Spleen (tissue), 11 donors: ENCODE measurements at regions not wholly inside any gene's neighbourhood (a gene's known extent, or its start where the extent isn't known, plus 50 kb on each side); places are given as distances from the start of the nearest gene placed in this dataset.
"Not testable (repeated sequence)": the region's sequence is repeated elsewhere in the genome, so short reads cannot be mapped to it uniquely, and the experiment has no call there.

Source experiments
- DNase-seq: peaks from one replicate; pipeline ENCODE4 v3.0.0-alpha.2; 2020
- H3K27ac ChIP-seq, 8 donors: fragments of 200-600 bp; sonication (generic) in 7 of 8; 1 replicate in 4 of 8; 2 replicates in 4 of 8; pipeline versions ENCODE4 v1.5.0 to v1.8.0; 2016 to 2021; ENCODE audit warnings: inconsistent platforms in 4 of 8, mild to moderate bottlenecking in 4 of 8, moderate library complexity in 1 of 8
- H3K27me3 ChIP-seq, 7 donors: fragments of 200-600 bp; sonication (generic) in 6 of 7; replicated peaks in 1 of 7; 1 replicate in 4 of 7; 2 replicates in 3 of 7; pipeline versions ENCODE4 v1.5.0 to v1.8.0; 2016 to 2021; ENCODE audit warnings: inconsistent platforms in 3 of 7, mild to moderate bottlenecking in 1 of 7
- H3K36me3 ChIP-seq, 6 donors: fragments of 200-600 bp; sonication (generic) in 5 of 6; 1 replicate in 4 of 6; 2 replicates in 2 of 6; pipeline versions ENCODE4 v1.5.0 to v1.8.0; 2016 to 2021; ENCODE audit warnings: inconsistent platforms in 2 of 6
- H3K4me1 ChIP-seq, 6 donors: fragments of 200-600 bp; sonication (generic) in 5 of 6; 1 replicate in 3 of 6; 2 replicates in 3 of 6; pipeline versions ENCODE4 v1.5.0 to v1.8.0; 2016 to 2021; ENCODE audit warnings: inconsistent platforms in 3 of 6
- H3K4me3 ChIP-seq, 8 donors: fragments of 200-600 bp; sonication (generic) in 7 of 8; 1 replicate in 4 of 8; 2 replicates in 4 of 8; pipeline versions ENCODE4 v1.5.0 to v1.8.0; 2016 to 2021; ENCODE audit warnings: inconsistent platforms in 4 of 8, mild to moderate bottlenecking in 4 of 8, moderate library complexity in 2 of 8
- H3K9me3 ChIP-seq, 8 donors: fragments of 200-600 bp; sonication (generic) in 7 of 8; 1 replicate in 4 of 8; 2 replicates in 4 of 8; pipeline versions ENCODE4 v1.5.0 to v1.8.0; 2016 to 2021; ENCODE audit warnings: inconsistent platforms in 4 of 8
- POLR2A ChIP-seq, 3 donors: fragments of 450-650 bp; IDR thresholded peaks; one replicate each; pipeline ENCODE4 v1.5.1; 2017; ENCODE audit warnings: antibody characterized with exemption in 3 of 3, mild to moderate bottlenecking in 1 of 3
- POLR2AphosphoS5 ChIP-seq, 3 donors: sonication (generic); formaldehyde crosslinking; IDR thresholded peaks; one replicate each; pipeline ENCODE4 v1.5.1; 2017; ENCODE audit warnings: antibody characterized with exemption in 3 of 3
- WGBS, 5 donors: extraction: QIAGEN DNeasy Blood & Tissue Kit in 3 of 5; methylation state at CpG; one replicate each; pipeline versions ENCODE4 v1.1.5 to v1.1.7; 2013 to 2018; 5-methylcytosine and 5-hydroxymethylcytosine counted together
- intact Hi-C: fragments of 100-400 bp; cut with DNase I; formaldehyde crosslinking; loops from one replicate; pipeline ENCODE4 v1.15.0; 2023; ENCODE audit warnings: low total_unique reads
- TF ChIP-seq, protein P1 (sequence below), 11 experiments: fragments of 200-600 bp in 7 of 11; fragments of 450-650 bp in 4 of 11; sonication (generic) in 4 of 11; IDR thresholded peaks in 8 of 11; conservative IDR thresholded peaks in 3 of 11; 1 replicate in 7 of 11; 2 replicates in 4 of 11; pipeline versions ENCODE4 v1.4.0 to v1.8.0; 2016 to 2021; ENCODE audit warnings: antibody characterized with exemption in 11 of 11, inconsistent platforms in 4 of 11, mild to moderate bottlenecking in 1 of 11
- donor health status: healthy with polysubstance abuse.
- donor health status: DM: no; HTN: no; CAD: no; lungs with moderate emphysema.
- donor health status: DM: no; HTN: no; CAD: no.
- donor health status: Bipolar disorder and iron deficiency.
- donor health status: healthy.
- donor health status: DM: no; HTN: no; CAD: no.
- donor health status: DM: yes; HTN: yes; CAD: no.

DNA sequence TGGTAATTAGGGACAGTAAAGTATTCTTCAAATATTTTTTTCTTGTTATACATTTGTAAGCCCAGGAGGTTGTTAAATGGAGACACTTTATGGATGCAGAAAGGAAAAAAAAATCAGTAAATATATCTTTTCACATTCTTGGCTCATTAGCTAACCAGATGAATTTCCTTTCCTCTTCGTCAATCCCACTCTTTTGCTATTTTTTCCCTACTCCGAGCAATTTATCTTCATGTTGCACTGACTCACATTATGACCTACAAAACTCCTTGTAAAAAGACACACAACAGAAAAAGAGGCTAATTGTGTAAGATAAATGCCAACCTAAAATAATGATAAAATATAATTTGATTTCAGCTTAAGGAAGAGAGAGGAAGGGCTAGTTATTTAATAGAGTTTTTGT, 472.9 kb upstream of the ZNF337 start:
- Histone ChIP-seq H3K27me3 (no peaks in the 10 kb centered on the region), H3K36me3 (no peaks in the 10 kb centered on the region), H3K4me1 (no peaks in the 10 kb centered on the region), H3K27ac (no peak overlapping the region), H3K4me3 (no peak overlapping the region), H3K9me3 (no peaks in the 10 kb centered on the region)
- DNase-seq: no peak
- TF ChIP-seq, protein P1, sequence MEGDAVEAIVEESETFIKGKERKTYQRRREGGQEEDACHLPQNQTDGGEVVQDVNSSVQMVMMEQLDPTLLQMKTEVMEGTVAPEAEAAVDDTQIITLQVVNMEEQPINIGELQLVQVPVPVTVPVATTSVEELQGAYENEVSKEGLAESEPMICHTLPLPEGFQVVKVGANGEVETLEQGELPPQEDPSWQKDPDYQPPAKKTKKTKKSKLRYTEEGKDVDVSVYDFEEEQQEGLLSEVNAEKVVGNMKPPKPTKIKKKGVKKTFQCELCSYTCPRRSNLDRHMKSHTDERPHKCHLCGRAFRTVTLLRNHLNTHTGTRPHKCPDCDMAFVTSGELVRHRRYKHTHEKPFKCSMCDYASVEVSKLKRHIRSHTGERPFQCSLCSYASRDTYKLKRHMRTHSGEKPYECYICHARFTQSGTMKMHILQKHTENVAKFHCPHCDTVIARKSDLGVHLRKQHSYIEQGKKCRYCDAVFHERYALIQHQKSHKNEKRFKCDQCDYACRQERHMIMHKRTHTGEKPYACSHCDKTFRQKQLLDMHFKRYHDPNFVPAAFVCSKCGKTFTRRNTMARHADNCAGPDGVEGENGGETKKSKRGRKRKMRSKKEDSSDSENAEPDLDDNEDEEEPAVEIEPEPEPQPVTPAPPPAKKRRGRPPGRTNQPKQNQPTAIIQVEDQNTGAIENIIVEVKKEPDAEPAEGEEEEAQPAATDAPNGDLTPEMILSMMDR (IDR thresholded peaks at IDR 0.05 in 8 of 11, conservative IDR thresholded peaks at IDR 0.05 in 3 of 11): no peak
- TF ChIP-seq POLR2A (IDR thresholded peaks at IDR 0.05) (no peak), POLR2AphosphoS5 (IDR thresholded peaks at IDR 0.05) (no peak)
- intact Hi-C loops: no loop called here
- WGBS, 5 donors: 63 to 77% (median 73%) methylated on average over 2 of the region's 2 CpGs

DNA sequence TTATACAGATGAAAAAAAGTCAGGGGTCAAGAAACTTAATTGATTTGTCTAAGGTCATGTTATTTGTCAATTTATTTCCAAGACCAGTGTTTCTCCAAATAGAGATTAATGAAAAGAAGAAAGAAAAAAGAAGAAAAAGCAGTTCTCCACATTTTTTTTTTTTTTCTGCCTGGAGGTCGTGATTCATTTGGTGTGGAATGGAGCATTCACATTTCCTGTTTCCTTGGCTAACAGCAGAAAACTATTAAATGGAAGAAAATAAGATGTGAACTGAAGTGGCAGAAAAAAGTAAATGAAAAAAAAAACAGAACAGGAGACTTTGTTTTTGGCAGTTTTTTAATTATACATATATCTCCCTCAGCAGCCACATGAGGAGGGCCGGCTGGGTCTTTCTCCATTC, 470.8 kb upstream of the ZNF337 start:
- H3K27ac ChIP-seq: peak overlapping the region in 2 of 8 donors; percentile 2 to 31
- H3K27me3 ChIP-seq: no peaks in the 10 kb centered on the region
- no peak overlapping the region for H3K4me3 ChIP-seq
- WGBS, 5 donors: 44 to 55% (median 48%) methylated on average over 2 of the region's 2 CpGs
- intact Hi-C loops: no loop called here
- H3K36me3 ChIP-seq: no peaks in the 10 kb centered on the region
- no peak for TF ChIP-seq POLR2A (IDR thresholded peaks at IDR 0.05)
- TF ChIP-seq, protein P1 (IDR thresholded peaks at IDR 0.05 in 8 of 11, conservative IDR thresholded peaks at IDR 0.05 in 3 of 11): no peak
- no peak for TF ChIP-seq POLR2AphosphoS5 (IDR thresholded peaks at IDR 0.05)
- DNase-seq: no peak
- H3K9me3 ChIP-seq: no peaks in the 10 kb centered on the region
- no peaks in the 10 kb centered on the region for H3K4me1 ChIP-seq

DNA sequence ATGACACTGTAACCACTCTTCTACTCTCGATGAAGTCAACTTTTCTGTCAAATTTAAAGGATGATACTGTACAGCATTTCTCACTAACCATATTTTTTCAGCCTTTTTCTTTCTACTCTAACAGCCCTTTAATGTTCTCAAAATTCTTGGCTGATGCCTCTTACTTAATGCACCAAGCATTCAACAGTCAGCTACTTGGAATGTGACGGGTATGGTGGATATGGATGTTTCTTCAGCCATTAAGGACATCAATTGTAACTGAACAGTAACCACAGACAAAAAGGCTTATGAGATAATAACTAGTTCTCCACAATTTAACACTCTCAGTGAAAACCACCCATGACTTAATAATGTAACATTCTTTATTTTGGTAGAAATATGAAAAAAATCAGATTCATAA, 467.2 kb upstream of the ZNF337 start:
- 57 to 85% (median 67%) methylated on average over 2 of the region's 2 CpGs for WGBS, 5 donors
- no peaks in the 10 kb centered on the region for H3K27me3 ChIP-seq
- H3K9me3 ChIP-seq: no peaks in the 10 kb centered on the region
- TF ChIP-seq POLR2A (IDR thresholded peaks at IDR 0.05) (no peak), POLR2AphosphoS5 (IDR thresholded peaks at IDR 0.05) (no peak)
- TF ChIP-seq, protein P1 (IDR thresholded peaks at IDR 0.05 in 8 of 11, conservative IDR thresholded peaks at IDR 0.05 in 3 of 11): no peak
- H3K4me1 ChIP-seq: no peaks in the 10 kb centered on the region
- H3K27ac ChIP-seq: no peak overlapping the region
- DNase-seq: no peak
- no peaks in the 10 kb centered on the region for H3K36me3 ChIP-seq
- intact Hi-C loops: no loop called here
- no peak overlapping the region for H3K4me3 ChIP-seq

DNA sequence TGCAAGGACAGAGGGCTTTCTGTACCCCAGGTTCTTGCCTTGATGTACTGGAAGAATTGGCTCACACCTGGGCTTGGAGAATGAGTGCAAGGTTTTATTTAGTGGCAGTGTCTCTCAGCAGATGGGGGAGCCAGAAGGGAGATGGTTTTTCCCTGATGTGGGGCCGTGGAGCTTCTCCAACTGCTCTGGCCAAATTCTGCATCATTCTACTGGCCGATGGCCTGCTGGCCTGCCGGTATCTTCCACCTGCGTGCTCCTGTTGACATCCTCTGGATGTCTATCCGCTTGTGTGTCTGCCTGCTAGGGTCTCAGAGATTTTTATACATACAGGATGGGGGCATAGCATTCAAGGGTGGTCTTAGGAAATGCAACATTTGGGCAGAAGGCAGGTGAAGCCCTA, 466.5 kb upstream of the ZNF337 start:
- WGBS, 5 donors: 77 to 91% (median 83%) methylated on average over 5 of the region's 5 CpGs
- not testable (repeated sequence) for H3K36me3 ChIP-seq

DNA sequence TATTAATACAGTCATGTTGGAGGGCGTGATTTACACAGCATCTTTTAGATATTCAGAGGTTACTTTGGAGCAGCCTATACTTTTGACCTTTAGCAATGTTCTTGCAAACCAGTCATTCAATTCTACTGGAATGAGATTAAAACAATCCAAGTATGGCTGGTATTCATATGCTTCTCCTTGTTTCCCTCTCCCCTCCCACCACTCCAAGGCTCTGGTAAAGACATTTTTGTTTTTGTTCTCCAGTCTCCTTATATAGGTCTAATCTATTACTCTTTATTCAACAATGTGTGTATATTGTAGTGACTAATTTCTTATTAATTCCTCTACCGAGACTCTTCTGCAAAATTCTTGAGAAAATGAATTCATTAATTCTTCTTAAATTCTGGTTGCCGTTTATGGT, 465.1 kb upstream of the ZNF337 start:
- WGBS, 5 donors: 81 to 93% (median 89%) methylated on average over 3 of the region's 3 CpGs
- H3K27ac ChIP-seq, H3K36me3 ChIP-seq, intact Hi-C loops, H3K9me3 ChIP-seq, H3K4me3 ChIP-seq, H3K27me3 ChIP-seq, H3K4me1 ChIP-seq, DNase-seq: not testable (repeated sequence)

More for the DNA sequence above, 466.5 kb upstream of the ZNF337 start:
- H3K4me1 ChIP-seq, H3K27ac ChIP-seq, DNase-seq, intact Hi-C loops, H3K4me3 ChIP-seq, H3K9me3 ChIP-seq, H3K27me3 ChIP-seq: not testable (repeated sequence)

DNA sequence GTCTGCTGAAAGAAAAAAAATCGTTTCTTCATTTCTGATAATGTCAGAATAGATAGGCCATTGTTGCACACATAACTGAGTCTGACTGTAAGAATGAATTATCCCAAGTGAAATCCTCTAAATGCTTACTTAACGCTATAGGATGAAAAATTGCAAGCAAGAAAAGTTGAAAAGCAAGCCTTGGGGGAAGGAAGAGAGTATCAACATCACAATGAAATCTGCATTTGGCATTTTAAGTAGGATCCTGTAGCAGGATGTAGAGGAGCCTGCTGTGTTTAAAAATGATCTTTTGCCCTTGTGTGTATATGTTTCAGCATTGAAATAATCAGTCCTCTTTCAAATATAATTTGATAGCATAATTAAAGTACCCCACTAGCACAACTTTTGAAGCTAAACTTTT, 464.3 kb upstream of the ZNF337 start:
- H3K4me1 ChIP-seq, H3K36me3 ChIP-seq, H3K4me3 ChIP-seq, intact Hi-C loops, H3K27me3 ChIP-seq, H3K9me3 ChIP-seq, H3K27ac ChIP-seq, DNase-seq: not testable (repeated sequence)
- 14 to 22% (median 15%) methylated on average over 2 of the region's 2 CpGs for WGBS, 5 donors
